PFSK-1 (cell line): ENCODE measurements at regions not wholly inside any gene's neighbourhood (a gene's known extent, or its start where the extent isn't known, plus 50 kb on each side); places are given as distances from the start of the nearest gene placed in this dataset.

ENCODE experiments used
- POLR2AphosphoS5 ChIP-seq: IDR thresholded peaks from 2 replicates; pipeline ENCODE4 v1.6.1; 2012; ENCODE audit warnings: low read depth, mild to moderate bottlenecking, control low read depth, low read length, moderate library complexity
- TF ChIP-seq, protein P1 (sequence below), 2 experiments: IDR thresholded peaks; 2 replicates each; pipeline versions ENCODE4 v1.6.1 to v1.8.0; 2011 to 2012; ENCODE audit warnings: low read depth in 2 of 2, low read length in 2 of 2, control low read depth in 1 of 2, inconsistent platforms in 1 of 2, mild to moderate bottlenecking in 1 of 2, moderate library complexity in 1 of 2; ENCODE audit not compliant: insufficient read depth in 1 of 2

DNA sequence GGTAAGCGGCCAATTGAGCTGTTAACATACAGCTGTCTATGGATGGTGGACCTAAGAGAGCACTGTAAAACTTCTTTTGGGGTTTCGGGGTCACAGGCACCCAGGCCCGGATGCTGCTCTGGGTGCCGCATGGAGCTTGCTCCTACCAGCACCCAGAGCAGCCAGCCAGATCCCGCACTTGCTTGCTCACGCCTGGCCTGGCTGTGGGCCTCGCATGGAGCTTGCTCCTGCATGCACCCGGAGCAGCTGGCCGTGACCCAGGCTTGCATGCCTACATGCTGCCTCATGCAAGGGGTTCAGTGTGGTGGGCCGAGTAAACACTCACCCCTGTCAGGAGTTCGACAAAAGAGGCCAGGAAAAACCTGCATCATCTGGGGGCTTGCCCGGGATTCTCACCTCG, 896.9 kb downstream of the SORCS1 start:
- TF ChIP-seq, protein P1, sequence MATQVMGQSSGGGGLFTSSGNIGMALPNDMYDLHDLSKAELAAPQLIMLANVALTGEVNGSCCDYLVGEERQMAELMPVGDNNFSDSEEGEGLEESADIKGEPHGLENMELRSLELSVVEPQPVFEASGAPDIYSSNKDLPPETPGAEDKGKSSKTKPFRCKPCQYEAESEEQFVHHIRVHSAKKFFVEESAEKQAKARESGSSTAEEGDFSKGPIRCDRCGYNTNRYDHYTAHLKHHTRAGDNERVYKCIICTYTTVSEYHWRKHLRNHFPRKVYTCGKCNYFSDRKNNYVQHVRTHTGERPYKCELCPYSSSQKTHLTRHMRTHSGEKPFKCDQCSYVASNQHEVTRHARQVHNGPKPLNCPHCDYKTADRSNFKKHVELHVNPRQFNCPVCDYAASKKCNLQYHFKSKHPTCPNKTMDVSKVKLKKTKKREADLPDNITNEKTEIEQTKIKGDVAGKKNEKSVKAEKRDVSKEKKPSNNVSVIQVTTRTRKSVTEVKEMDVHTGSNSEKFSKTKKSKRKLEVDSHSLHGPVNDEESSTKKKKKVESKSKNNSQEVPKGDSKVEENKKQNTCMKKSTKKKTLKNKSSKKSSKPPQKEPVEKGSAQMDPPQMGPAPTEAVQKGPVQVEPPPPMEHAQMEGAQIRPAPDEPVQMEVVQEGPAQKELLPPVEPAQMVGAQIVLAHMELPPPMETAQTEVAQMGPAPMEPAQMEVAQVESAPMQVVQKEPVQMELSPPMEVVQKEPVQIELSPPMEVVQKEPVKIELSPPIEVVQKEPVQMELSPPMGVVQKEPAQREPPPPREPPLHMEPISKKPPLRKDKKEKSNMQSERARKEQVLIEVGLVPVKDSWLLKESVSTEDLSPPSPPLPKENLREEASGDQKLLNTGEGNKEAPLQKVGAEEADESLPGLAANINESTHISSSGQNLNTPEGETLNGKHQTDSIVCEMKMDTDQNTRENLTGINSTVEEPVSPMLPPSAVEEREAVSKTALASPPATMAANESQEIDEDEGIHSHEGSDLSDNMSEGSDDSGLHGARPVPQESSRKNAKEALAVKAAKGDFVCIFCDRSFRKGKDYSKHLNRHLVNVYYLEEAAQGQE (IDR thresholded peaks at IDR 0.05; ENCODE audit: insufficient read depth in 1 of 2, low read depth in 2 of 2, low read length in 2 of 2) = no peak
- no peak for TF ChIP-seq POLR2AphosphoS5
